ENCODE measurements at regions not wholly inside any gene's neighbourhood (a gene's known extent, or its start where the extent isn't known, plus 50 kb on each side); places are given as distances from the start of the nearest gene placed in this dataset.

DNA sequence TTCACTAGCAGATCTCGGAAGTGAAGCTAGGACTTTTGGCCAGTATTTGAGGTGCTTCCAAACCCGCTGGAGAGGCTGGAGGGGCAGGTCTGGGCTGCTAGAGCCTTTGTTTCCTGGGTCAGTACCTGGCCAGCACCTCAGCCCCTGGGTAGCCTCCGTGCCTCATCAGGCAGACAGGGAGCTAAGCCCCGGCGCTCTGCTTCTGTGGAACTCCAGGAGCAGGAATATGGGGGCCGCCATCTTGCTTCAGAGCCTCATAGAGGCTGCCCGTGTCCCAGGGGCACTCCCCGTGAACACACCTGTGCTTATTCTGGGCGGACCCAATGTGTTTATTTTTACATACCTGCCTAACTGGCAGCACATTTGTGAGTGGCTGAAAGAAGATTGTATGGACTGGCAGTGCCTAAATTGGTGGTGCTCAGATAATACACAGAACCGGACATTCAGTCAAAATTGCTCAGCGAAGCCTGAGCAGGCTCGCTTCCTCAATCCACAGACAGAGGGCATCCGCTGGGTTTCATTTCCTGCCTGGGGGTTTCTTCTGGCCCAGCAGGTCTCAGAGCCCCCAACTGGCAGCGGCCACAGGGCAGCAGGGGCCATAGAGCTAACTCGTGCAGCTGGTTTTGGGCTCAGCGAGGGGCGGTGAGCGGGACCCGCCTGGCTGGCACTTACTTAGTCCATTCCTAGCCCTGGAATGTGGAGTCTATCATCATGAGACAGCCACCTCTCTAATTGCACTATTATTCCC, 176.8 kb upstream of the ALKAL2 start:
- TF ChIP-seq EP300 (IDR thresholded peaks at IDR 0.05) = no peak
- TF ChIP-seq, protein P1, sequence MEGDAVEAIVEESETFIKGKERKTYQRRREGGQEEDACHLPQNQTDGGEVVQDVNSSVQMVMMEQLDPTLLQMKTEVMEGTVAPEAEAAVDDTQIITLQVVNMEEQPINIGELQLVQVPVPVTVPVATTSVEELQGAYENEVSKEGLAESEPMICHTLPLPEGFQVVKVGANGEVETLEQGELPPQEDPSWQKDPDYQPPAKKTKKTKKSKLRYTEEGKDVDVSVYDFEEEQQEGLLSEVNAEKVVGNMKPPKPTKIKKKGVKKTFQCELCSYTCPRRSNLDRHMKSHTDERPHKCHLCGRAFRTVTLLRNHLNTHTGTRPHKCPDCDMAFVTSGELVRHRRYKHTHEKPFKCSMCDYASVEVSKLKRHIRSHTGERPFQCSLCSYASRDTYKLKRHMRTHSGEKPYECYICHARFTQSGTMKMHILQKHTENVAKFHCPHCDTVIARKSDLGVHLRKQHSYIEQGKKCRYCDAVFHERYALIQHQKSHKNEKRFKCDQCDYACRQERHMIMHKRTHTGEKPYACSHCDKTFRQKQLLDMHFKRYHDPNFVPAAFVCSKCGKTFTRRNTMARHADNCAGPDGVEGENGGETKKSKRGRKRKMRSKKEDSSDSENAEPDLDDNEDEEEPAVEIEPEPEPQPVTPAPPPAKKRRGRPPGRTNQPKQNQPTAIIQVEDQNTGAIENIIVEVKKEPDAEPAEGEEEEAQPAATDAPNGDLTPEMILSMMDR (IDR thresholded peaks at IDR 0.05) = no peak

All from sigmoid colon (tissue), 4 donors.